ENCODE measurements at regions not wholly inside any gene's neighbourhood (a gene's known extent, or its start where the extent isn't known, plus 50 kb on each side); places are given as distances from the start of the nearest gene placed in this dataset.

GRCh38 chr3:6747017-6747416 lies 113.9 kb upstream of the GRM7 start:
- H3K4me3 ChIP-seq (ENCODE audit: low read length), result no peak overlapping the region
- no peaks in the 10 kb centered on the region for H3K36me3 ChIP-seq (ENCODE audit: control insufficient read depth, insufficient read depth, low read length)
- H3K9ac ChIP-seq (ENCODE audit: extremely low read depth, low read length, poor library complexity, severe bottlenecking), result no peak overlapping the region
- Mint-ChIP-seq H3K27me3 (ENCODE audit: insufficient read depth) (no peaks in the 10 kb centered on the region), H3K4me1 (no peaks in the 10 kb centered on the region), H3K27ac (no peak overlapping the region), H3K9me3 (no peaks in the 10 kb centered on the region), H3K36me3 (ENCODE audit: low read depth) (no peaks in the 10 kb centered on the region), H3K4me3 (no peak overlapping the region)
- no peak for TF ChIP-seq CTCF (conservative IDR thresholded peaks at IDR 0.05)
- no peaks in the 10 kb centered on the region for H3K9me3 ChIP-seq (ENCODE audit: control insufficient read depth, low read length)
- no peak for DNase-seq
- no peaks in the 10 kb centered on the region for H3K27me3 ChIP-seq (ENCODE audit: control insufficient read depth, insufficient read depth, low read length, poor library complexity, severe bottlenecking)
- no peak overlapping the region for H3K27ac ChIP-seq (ENCODE audit: low read depth, low read length)
- no peaks in the 10 kb centered on the region for H3K4me1 ChIP-seq (ENCODE audit: control insufficient read depth, insufficient read depth, low read length)
- 90% methylated on average over 4 of the region's 4 CpGs for WGBS, 2 experiments (ENCODE audit: insufficient coverage in 1 of 2, insufficient read length in 1 of 2)

- Histone ChIP-seq H3K27me3 (ENCODE audit: control insufficient read depth, insufficient read depth, low read length, poor library complexity, severe bottlenecking) (no peaks in the 10 kb centered on the region), H3K36me3 (ENCODE audit: control insufficient read depth, insufficient read depth, low read length) (no peaks in the 10 kb centered on the region), H3K27ac (ENCODE audit: low read depth, low read length) (no peak overlapping the region), H3K9ac (ENCODE audit: extremely low read depth, low read length, poor library complexity, severe bottlenecking) (no peak overlapping the region), H3K4me3 (ENCODE audit: low read length) (no peak overlapping the region), H3K9me3 (ENCODE audit: control insufficient read depth, low read length) (peaks cover 5% of the 10 kb centered on the region), H3K4me1 (ENCODE audit: control insufficient read depth, insufficient read depth, low read length) (no peaks in the 10 kb centered on the region)
- no peak overlapping the region for H3K4me3 Mint-ChIP-seq
- H3K36me3 Mint-ChIP-seq (ENCODE audit: low read depth), result no peaks in the 10 kb centered on the region
- DNase-seq, result no peak
- peaks cover 4% of the 10 kb centered on the region for H3K4me1 Mint-ChIP-seq
- TF ChIP-seq CTCF (conservative IDR thresholded peaks at IDR 0.05), result no peak
- peaks cover 3% of the 10 kb centered on the region for H3K9me3 Mint-ChIP-seq
- H3K27ac Mint-ChIP-seq, result no peak overlapping the region
- H3K27me3 Mint-ChIP-seq (ENCODE audit: insufficient read depth), result no peaks in the 10 kb centered on the region
Observed at GRCh38 chr3:6750782-6751181, 110.1 kb upstream of the GRM7 start.

- TF ChIP-seq CTCF (conservative IDR thresholded peaks at IDR 0.05), result no peak
- Histone ChIP-seq H3K36me3 (ENCODE audit: control insufficient read depth, insufficient read depth, low read length) (no peaks in the 10 kb centered on the region), H3K4me1 (ENCODE audit: control insufficient read depth, insufficient read depth, low read length) (no peaks in the 10 kb centered on the region), H3K27ac (ENCODE audit: low read depth, low read length) (no peak overlapping the region), H3K9ac (ENCODE audit: extremely low read depth, low read length, poor library complexity, severe bottlenecking) (no peak overlapping the region), H3K4me3 (ENCODE audit: low read length) (no peak overlapping the region), H3K27me3 (ENCODE audit: control insufficient read depth, insufficient read depth, low read length, poor library complexity, severe bottlenecking) (no peaks in the 10 kb centered on the region), H3K9me3 (ENCODE audit: control insufficient read depth, low read length) (peaks cover 5% of the 10 kb centered on the region)
- Mint-ChIP-seq H3K27me3 (ENCODE audit: insufficient read depth) (no peaks in the 10 kb centered on the region), H3K4me3 (no peak overlapping the region), H3K4me1 (peaks cover 4% of the 10 kb centered on the region), H3K36me3 (ENCODE audit: low read depth) (no peaks in the 10 kb centered on the region), H3K9me3 (peaks cover 3% of the 10 kb centered on the region), H3K27ac (no peak overlapping the region)
- 84 to 94% methylated on average over 2 of the region's 2 CpGs for WGBS, 2 experiments (ENCODE audit: insufficient coverage in 1 of 2, insufficient read length in 1 of 2)
- no peak for DNase-seq
Observed at GRCh38 chr3:6753536-6753935, 107.4 kb upstream of the GRM7 start.

Measured in endodermal cell (in vitro differentiated cells).